Brain microvascular endothelial cell (primary cell): ENCODE measurements at regions not wholly inside any gene's neighbourhood (a gene's known extent, or its start where the extent isn't known, plus 50 kb on each side); places are given as distances from the start of the nearest gene placed in this dataset.
A peak's percentile ranks its signal among the peaks of the same experiment; 100 is the strongest.

Experiments
- DNase-seq: peaks from one replicate; pipeline ENCODE4 v3.0.0-alpha.2; 2020
- H3K27ac ChIP-seq: fragments of 250-450 bp; sonication (Bioruptor Pico); 2 replicates; pipeline ENCODE4 v1.5.1; 2020; ENCODE audit warnings: mild to moderate bottlenecking, moderate library complexity
- H3K27me3 ChIP-seq: fragments of 250-450 bp; sonication (Bioruptor Pico); replicated peaks from 2 replicates; pipeline ENCODE4 v1.5.1; 2020; ENCODE audit warnings: mild to moderate bottlenecking
- H3K36me3 ChIP-seq: fragments of 250-450 bp; sonication (Bioruptor Pico); replicated peaks from 2 replicates; pipeline ENCODE4 v1.5.1; 2020; ENCODE audit warnings: mild to moderate bottlenecking
- H3K4me3 ChIP-seq: 2 replicates; pipeline ENCODE4 v1.5.1; 2011; ENCODE audit warnings: low read depth, mild to moderate bottlenecking, control low read depth, low read length, moderate library complexity
- in situ Hi-C: cut with HindIII; loops from 2 replicates; pipeline ENCODE4 v1.10.0; 2017; ENCODE audit warnings: low sequenced_read_pairs, low pct_ligation_motif_present
- TF ChIP-seq, protein P1 (sequence below): IDR thresholded peaks from 2 replicates; pipeline ENCODE4 v1.5.1; 2011; ENCODE audit warnings: low read depth, mild to moderate bottlenecking, moderate library complexity, low read length, control low read depth, inconsistent platforms; ENCODE audit errors: missing control alignments

DNA sequence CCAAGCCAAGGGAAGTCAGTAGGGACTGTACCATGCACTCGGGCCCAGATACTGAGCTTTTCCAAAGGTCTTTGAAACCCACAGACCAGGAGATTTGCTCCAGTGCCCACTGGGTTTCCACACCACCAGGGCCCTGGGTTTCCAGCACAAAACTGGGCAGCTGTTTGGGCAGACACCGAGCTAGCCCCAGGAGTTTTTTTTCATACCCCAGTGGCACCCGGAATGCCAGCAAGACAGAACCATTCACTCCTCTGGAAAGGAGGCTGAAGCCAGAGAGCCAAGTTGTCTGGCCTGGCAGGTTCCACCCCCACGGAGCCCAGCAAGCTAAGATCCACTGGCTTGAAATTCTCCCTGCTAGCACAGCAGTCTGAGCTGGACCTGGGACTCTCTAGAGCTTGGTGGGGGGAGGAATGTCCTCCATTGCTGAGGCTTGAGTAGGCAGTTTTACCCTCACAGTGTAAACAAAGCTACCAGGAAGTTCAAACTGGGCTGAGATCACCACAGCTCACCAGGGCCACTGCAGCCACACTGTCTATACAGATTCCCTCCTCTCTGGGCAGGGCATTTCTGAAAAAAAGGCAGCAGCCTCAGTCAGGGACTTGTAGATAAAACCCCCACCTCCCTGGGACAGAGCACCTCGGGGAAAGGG lies 793.7 kb downstream of the RPS29 start:
- peak; percentile 29 for DNase-seq

DNA sequence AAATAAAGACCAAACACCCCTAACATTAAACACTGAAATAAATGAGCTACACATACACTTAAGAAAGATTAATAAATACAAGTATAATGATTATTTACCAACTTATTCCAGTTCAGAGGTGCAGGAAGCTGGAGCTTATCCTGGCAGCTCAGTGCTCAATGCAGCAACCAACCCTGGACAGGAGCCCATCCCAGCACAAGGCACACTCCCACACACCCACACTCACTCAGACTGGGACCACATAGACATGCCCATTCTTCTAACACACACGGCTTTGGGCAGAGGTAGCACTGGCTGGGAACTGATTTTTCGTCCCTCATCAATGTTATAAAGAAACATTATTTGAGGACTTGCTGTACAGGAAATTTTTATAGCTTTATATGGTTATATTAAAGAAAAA lies 797.4 kb downstream of the RPS29 start:
- TF ChIP-seq, protein P1, sequence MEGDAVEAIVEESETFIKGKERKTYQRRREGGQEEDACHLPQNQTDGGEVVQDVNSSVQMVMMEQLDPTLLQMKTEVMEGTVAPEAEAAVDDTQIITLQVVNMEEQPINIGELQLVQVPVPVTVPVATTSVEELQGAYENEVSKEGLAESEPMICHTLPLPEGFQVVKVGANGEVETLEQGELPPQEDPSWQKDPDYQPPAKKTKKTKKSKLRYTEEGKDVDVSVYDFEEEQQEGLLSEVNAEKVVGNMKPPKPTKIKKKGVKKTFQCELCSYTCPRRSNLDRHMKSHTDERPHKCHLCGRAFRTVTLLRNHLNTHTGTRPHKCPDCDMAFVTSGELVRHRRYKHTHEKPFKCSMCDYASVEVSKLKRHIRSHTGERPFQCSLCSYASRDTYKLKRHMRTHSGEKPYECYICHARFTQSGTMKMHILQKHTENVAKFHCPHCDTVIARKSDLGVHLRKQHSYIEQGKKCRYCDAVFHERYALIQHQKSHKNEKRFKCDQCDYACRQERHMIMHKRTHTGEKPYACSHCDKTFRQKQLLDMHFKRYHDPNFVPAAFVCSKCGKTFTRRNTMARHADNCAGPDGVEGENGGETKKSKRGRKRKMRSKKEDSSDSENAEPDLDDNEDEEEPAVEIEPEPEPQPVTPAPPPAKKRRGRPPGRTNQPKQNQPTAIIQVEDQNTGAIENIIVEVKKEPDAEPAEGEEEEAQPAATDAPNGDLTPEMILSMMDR = no peak
- H3K4me3 ChIP-seq = no peak overlapping the region
- H3K27ac ChIP-seq = no peak overlapping the region
- no peak for DNase-seq
- in situ Hi-C loops = no loop called here
- no peaks in the 10 kb centered on the region for H3K27me3 ChIP-seq
- no peaks in the 10 kb centered on the region for H3K36me3 ChIP-seq

More for the DNA sequence above, 793.7 kb downstream of the RPS29 start:
- no peaks in the 10 kb centered on the region for H3K27me3 ChIP-seq
- TF ChIP-seq, protein P1 = no peak
- no peak overlapping the region for H3K27ac ChIP-seq
- H3K36me3 ChIP-seq = no peaks in the 10 kb centered on the region
- in situ Hi-C loops = no loop called here
- no peak overlapping the region for H3K4me3 ChIP-seq

DNA sequence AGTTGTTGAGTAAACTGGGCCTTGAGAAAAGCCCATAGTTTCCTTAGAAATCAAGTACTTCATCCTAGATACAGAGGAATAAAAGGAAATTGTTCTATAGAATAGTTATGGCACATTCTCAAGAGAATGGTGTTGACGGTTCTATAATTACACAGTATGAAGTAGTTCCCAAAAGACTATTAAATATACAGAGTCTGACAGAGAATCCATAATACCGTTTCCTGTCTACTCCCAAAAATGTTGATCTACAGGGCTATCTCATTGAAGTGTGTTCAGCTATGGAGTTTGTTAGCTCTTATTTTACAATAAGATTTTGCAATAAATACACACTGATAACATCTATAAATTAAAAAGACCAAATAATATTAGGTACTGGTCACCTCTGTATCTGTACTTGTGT lies 799.7 kb downstream of the RPS29 start:
- in situ Hi-C loops = no loop called here
- H3K27ac ChIP-seq = no peak overlapping the region
- DNase-seq = no peak
- TF ChIP-seq, protein P1 = no peak
- H3K36me3 ChIP-seq = no peaks in the 10 kb centered on the region
- H3K4me3 ChIP-seq = no peak overlapping the region
- H3K27me3 ChIP-seq = no peaks in the 10 kb centered on the region

DNA sequence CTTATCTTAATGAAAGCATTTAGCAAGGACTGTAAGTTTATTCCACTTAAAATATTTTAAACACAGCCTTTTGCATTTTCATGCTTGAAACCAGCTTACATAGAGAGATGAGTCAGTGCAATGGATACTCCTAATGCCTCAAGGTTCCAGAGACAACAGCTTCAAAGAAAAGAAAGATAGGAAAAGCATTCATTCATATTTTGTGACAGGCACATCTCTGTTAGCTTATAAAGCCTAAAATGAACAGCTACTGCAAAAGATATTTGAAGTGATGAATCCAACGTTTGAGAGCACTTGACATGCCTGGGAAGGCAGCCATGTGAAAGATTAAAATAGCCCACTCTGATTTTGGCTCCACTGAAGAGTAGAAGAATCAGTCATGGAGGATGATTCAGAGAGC lies 814.5 kb downstream of the RPS29 start:
- TF ChIP-seq, protein P1 = no peak
- Histone ChIP-seq H3K27me3 (no peaks in the 10 kb centered on the region), H3K27ac (no peak overlapping the region), H3K36me3 (no peaks in the 10 kb centered on the region), H3K4me3 (no peak overlapping the region)
- in situ Hi-C loops = no loop called here
- DNase-seq = peak; percentile 15

DNA sequence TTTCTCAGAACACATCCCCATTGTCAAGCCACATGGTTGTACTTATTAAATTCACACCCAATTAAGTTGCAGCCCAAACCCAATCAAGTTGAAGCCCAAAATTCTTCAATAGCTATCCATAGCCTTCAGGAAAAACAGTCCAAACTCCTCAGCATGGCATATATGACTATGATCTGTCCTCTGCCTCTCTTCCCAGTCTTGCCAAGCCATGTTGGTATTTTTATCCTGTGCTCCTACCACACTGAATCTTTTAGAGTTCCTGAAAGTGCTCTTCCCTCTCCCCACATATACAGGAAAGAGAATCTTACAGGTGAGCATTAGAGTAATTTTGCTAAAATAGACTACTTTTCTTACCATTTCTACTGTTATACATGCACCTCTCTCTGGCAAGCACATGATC lies 834.9 kb downstream of the RPS29 start:
- in situ Hi-C loops = no loop called here
- no peak for DNase-seq
- Histone ChIP-seq H3K27me3 (no peaks in the 10 kb centered on the region), H3K27ac (no peak overlapping the region), H3K36me3 (no peaks in the 10 kb centered on the region), H3K4me3 (no peak overlapping the region)
- TF ChIP-seq, protein P1 = no peak

DNA sequence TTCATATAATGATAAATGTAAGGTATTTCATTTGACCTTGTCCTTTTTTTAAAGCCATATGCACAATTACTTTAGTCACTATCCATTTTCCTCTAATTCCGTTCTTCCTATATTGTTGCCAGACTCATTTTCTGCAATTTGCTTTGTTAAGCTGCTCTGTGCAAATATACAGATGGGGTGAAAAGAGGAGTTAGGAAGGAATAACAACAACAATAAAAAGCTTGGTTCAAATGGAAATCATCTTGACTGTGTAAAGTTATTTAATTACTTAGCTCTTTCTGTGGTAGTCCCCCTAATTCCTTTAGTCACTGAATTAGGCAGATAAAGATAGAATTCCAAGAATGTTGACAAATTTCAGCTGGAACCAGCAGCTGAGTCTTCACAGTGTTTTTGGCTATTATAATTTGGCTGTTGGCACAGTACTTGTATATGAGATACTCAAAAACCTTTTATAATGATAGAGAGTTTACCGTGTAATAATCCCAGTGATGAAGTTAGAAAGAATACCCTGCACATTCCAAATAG lies 838.0 kb downstream of the RPS29 start:
- in situ Hi-C loops = no loop called here
- Histone ChIP-seq H3K36me3 (no peaks in the 10 kb centered on the region), H3K4me3 (no peak overlapping the region), H3K27ac (no peak overlapping the region), H3K27me3 (no peaks in the 10 kb centered on the region)
- TF ChIP-seq, protein P1 = no peak
- no peak for DNase-seq
